ENCODE measurements at regions not wholly inside any gene's neighbourhood (a gene's known extent, or its start where the extent isn't known, plus 50 kb on each side); places are given as distances from the start of the nearest gene placed in this dataset.

- Histone ChIP-seq H3K4me3 (replicated peaks in 1 of 3; ENCODE audit: insufficient read depth in 1 of 3, low read depth in 1 of 3, low read length in 3 of 3) (no peak overlapping the region), H3K4me1 (ENCODE audit: control insufficient read depth, extremely low read depth, insufficient read depth, low read length) (no peaks in the 10 kb centered on the region), H3K9me1 (replicated peaks; ENCODE audit: control insufficient read depth, extremely low read depth, insufficient read depth, low read length) (no peaks in the 10 kb centered on the region), H4K20me1 (replicated peaks; ENCODE audit: control insufficient read depth, extremely low read depth, insufficient read depth, low read length) (no peaks in the 10 kb centered on the region), H3K27me3 (ENCODE audit: control insufficient read depth in 2 of 2, insufficient read depth in 2 of 2, low read length in 2 of 2) (no peaks in the 10 kb centered on the region), H3K79me2 (ENCODE audit: control insufficient read depth, insufficient read depth, low read length) (no peaks in the 10 kb centered on the region), H3K36me3 (ENCODE audit: control insufficient read depth in 2 of 2, extremely low read depth in 1 of 2, insufficient read depth in 2 of 2, low read length in 2 of 2) (no peaks in the 10 kb centered on the region), H3K27ac (ENCODE audit: insufficient read depth, low read depth, low read length) (no peak overlapping the region), H2AFZ (ENCODE audit: low read depth, low read length) (no peak overlapping the region), H3K4me2 (ENCODE audit: insufficient read depth, low read length) (no peak overlapping the region), H3K9ac (replicated peaks; ENCODE audit: extremely low read depth, insufficient read depth, low read length) (no peak overlapping the region), H3K9me3 (replicated peaks; ENCODE audit: control insufficient read depth, insufficient read depth, low read length) (no peaks in the 10 kb centered on the region)
- BruUV-seq (replicated peaks) = no TSS peak
- dilution Hi-C loops (cut with MboI; ENCODE audit: extremely low pct_ligation_motif_present, low sequenced_read_pairs) (no loop called here), intact Hi-C loops (cut with micrococcal nuclease) (no loop called here)
- no peak for FAIRE-seq
- DNase-seq (ENCODE audit: low read depth, low spot score) = no peak
- TF ChIP-seq FOS (IDR thresholded peaks at IDR 0.05; ENCODE audit: borderline replicate concordance, insufficient read depth, low read length) (peak; percentile 11), MAX (IDR thresholded peaks at IDR 0.05; ENCODE audit: insufficient read depth, insufficient read length) (no peak), MYC (IDR thresholded peaks at IDR 0.05; ENCODE audit: low read depth, low read length) (no peak)
- ChIA-PET CTCF (no interaction called here), POLR2A (no interaction called here)
Observed at GRCh38 chr12:18955594-18955993, 173.9 kb upstream of the PLEKHA5 start.

- intact Hi-C loops (cut with micrococcal nuclease) (no loop called here), dilution Hi-C loops (cut with MboI; ENCODE audit: extremely low pct_ligation_motif_present, low sequenced_read_pairs) (no loop called here)
- BruUV-seq (replicated peaks) = no TSS peak
- Histone ChIP-seq H3K36me3 (ENCODE audit: control insufficient read depth in 2 of 2, extremely low read depth in 1 of 2, insufficient read depth in 2 of 2, low read length in 2 of 2) (no peaks in the 10 kb centered on the region), H4K20me1 (replicated peaks; ENCODE audit: control insufficient read depth, extremely low read depth, insufficient read depth, low read length) (no peaks in the 10 kb centered on the region), H3K9me1 (replicated peaks; ENCODE audit: control insufficient read depth, extremely low read depth, insufficient read depth, low read length) (no peaks in the 10 kb centered on the region), H3K4me1 (ENCODE audit: control insufficient read depth, extremely low read depth, insufficient read depth, low read length) (no peaks in the 10 kb centered on the region), H3K27ac (ENCODE audit: insufficient read depth, low read depth, low read length) (no peak overlapping the region), H2AFZ (ENCODE audit: low read depth, low read length) (no peak overlapping the region), H3K27me3 (ENCODE audit: control insufficient read depth in 2 of 2, insufficient read depth in 2 of 2, low read length in 2 of 2) (no peaks in the 10 kb centered on the region), H3K9ac (replicated peaks; ENCODE audit: extremely low read depth, insufficient read depth, low read length) (no peak overlapping the region), H3K4me2 (ENCODE audit: insufficient read depth, low read length) (no peak overlapping the region), H3K4me3 (replicated peaks in 1 of 3; ENCODE audit: insufficient read depth in 1 of 3, low read depth in 1 of 3, low read length in 3 of 3) (no peak overlapping the region), H3K9me3 (replicated peaks; ENCODE audit: control insufficient read depth, insufficient read depth, low read length) (no peaks in the 10 kb centered on the region), H3K79me2 (ENCODE audit: control insufficient read depth, insufficient read depth, low read length) (no peaks in the 10 kb centered on the region)
- CTCF ChIA-PET = no interaction called here
- TF ChIP-seq CTCF (IDR thresholded peaks at IDR 0.05; ENCODE audit: extremely low read depth in 1 of 2, insufficient read depth in 1 of 2, low read depth in 1 of 2, low read length in 2 of 2) (no peak), POLR2A (IDR thresholded peaks at IDR 0.05; ENCODE audit: low read depth, low read length) (no peak)
- POLR2A ChIA-PET = no interaction called here
- no peak for FAIRE-seq
- DNase-seq (ENCODE audit: low read depth, low spot score) = no peak
Observed at GRCh38 chr12:18965203-18965602, 164.3 kb upstream of the PLEKHA5 start.
